ENCODE measurements at regions not wholly inside any gene's neighbourhood (a gene's known extent, or its start where the extent isn't known, plus 50 kb on each side); places are given as distances from the start of the nearest gene placed in this dataset.
A peak's percentile ranks its signal among the peaks of the same experiment; 100 is the strongest.

DNA sequence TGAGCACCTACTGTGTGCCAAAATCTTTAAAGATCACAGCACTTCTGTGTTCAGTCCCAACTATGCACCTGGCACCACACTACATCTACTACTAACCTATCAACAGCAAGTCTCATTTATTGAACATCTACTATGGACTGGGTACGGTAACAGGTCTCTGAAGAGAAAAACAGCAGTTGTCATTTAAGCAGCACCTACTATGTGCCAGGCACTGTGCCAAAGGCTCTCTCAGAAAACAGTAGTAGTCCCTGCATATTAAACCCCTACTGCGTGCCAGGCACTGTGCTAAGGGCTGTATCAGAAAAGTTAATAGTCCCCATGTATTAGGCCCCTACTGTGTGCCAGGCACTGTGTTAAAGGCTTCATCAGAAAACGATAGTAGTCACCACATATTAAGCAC lies 106.2 kb downstream of the PTPRS start:
- DNase-seq = no peak

GRCh38 chr19:5232798-5233505 lies 107.7 kb downstream of the PTPRS start:
- no peak for DNase-seq

GRCh38 chr19:5231857-5232678 lies 108.5 kb downstream of the PTPRS start:
- no peak for DNase-seq

DNA sequence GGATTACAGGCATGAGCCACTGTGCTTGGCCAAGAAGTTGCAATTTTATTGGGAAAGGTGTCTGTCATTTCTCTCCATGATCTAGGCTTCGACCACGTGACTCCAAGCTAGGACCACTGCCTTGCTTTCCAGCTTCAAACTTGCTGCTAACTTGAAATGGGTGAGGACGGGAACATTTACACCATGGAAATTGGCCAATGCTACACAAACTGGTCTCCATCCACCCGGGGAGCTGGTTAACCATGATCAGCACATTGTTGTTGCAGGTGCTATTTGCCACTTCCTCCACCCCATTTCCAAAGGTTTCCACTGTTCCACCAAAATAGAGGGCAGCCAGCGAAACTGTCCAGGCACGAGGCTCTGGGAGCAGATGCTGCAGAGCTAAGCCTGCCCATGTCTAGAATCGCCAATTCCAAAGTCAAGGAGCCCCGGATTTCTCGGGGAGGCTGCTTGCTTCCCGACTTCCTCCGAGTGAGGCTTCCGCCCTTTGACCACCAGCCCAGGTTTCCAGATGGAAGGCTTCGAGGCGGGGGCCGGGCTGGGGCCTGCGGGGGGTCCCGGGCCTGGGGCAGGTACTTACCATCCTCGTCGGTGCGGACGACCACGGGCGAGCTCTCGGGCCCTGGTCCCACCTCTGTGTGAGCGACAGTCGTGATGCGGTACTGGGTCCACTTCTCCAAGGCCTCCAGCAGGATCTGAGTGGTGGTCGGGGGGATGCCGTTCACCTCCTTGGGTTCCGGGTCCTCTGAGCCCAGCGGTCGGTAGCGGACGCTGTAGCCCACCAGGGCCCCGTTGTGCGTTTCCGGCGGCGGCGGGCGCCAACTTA lies 109.7 kb downstream of the PTPRS start:
- DNase-seq = no peak

DNA sequence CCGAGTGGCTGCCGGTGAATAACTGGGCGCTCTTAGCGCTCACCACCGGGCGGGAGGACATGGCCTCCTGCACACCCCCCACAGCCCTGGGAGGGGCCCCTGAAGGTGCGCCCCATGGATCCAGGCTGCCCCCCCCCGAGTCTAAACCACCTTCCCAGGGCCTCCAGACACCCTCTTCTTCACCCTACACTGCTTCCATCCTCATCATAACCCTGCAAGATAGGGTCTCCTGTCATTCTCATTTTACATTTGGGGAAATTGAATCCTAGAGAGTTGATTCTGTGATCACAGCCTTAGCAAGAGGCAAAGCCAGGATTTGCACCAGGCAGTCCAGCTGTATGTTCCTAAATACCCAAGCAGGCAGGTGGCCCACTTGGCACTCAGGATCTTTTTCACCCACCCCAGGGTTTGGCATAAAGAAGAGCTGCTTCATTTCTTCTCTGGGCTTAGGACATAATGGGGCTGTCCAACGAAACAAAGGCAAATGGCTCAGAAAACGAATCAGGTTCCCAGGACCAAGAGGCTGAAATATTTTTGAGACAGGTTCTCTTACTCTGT lies 110.8 kb downstream of the PTPRS start:
- DNase-seq = no peak

DNA sequence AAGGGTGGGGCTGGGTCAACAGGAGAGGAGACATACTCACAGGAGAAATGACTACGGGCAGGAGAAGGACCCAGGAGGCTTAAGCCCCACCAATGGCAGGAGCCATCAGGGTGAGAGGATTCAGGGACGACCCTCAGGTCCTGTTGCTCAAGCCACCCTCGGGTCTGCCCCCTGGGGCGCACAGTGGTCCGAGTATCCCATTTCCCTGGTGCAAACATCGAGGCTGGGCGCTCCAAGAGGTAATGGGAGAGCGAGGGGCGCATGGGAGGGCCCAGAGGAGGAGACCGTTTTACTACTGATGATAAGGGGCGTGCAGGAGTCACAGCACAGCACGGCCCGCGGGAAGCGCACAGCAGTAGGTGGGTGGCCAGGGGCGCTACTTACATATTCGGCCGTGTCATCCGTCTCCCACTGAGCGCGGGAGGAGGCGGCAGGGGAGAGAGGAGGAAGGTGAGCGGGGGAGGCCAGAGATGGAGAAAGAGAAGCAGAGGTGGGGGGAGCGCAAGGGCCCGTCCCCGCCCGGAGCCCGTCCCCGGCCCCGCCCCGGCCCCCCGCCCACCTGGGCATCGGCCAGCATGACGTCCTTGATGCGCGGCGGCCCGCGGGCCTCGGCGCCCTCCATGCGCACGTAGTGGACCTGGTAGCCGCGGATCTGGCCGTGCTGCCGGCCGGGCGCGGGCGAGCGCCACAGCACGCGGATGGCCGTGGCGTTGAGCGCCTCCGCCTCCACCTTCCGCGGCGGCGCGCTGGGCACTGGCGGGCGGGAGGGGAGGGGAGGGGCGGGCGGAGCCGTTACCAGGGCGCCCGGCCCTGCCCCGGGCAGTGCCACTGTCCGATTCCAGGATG lies 111.5 kb downstream of the PTPRS start:
- no peak for DNase-seq

- no peak for DNase-seq
These were observed 112.1 kb downstream of the PTPRS start for GRCh38 chr19:5228490-5228889.

DNA sequence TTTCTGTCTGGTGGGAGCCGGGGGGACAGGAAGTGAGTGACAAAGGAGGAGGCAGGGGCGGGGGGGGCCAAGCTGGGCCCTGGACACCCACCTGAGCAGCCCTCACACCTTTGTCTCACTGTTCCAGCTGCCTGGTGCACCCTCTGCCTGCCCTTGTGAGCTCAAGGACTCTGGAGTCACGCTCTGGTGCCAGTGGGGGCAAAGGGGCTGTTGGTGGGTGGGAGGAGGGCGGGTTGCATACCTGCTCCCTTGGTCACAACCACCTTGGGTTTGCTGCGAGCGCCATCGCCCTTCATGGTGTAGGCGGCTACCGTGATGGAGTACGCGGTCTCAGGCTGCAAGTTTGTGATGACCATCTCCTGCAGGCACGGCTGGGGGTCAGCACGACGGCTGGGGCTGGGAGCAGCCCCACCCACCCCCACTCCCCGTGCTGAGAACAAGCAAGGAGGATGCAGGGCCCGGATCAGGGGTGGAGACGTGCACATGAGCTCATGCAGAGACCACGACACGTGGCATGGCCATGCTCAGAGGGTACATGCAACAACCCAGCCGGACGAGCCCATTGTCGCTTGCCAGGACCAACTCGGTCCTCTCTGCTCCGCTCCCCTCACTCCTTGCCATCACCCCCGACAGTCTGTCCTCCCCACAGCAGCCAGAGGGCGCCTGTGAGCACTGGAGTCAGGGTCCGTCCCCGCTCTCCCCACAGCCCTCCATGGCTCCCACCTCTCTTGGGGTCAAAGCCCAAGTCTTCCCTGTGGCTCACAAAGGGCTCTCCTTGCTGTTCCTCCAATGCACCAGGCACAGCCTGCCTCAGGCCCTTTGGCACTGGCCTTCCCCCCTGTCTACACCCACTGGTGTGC lies 114.9 kb downstream of the PTPRS start:
- peak; percentile 39 to 46 for DNase-seq

DNA sequence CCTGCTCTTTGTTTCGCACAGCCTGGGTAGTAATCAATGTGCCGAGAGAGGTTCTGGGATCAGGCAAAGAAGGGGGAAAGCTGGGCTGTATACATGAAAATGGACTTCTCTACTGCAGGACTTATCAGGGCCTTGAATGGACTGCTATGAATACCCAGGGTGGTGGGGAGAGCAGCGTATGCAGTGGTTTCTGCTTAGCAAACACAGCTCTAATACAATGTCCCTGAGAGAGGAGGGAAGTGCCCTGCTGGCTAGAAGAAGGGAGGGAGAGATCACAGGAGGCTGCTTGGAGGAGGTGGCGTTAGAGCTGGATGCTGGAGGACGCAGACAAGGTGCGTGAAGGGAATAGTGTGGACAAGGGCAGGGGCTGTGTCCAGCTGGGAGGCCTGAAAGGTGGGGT lies 116.1 kb downstream of the PTPRS start:
- DNase-seq = no peak

DNA sequence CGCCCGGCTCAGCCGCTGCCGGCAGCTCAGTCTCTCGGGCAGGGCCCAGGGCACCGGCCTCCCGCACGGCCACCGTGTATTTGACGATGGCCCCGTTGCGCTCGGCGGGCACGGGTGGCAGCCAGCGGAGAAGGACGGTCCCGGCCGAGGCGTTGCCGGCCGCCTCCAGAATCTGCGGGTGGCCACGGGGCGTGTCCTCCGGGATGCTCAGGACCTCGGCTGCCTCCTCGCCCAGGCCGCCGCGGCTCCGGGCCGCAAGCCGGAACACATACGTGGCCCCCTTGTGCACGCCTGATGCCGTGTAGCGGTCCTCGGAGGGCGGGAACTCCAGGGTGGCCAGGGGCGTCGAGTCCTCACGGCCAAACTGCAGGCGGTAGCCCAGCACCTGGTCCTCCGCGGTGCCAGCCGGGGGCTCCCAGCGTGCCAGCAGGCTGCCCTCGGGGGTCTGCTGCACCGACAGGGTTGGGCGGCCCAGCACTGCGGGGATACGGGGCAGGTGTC lies 117.7 kb downstream of the PTPRS start:
- DNase-seq = no peak

DNA sequence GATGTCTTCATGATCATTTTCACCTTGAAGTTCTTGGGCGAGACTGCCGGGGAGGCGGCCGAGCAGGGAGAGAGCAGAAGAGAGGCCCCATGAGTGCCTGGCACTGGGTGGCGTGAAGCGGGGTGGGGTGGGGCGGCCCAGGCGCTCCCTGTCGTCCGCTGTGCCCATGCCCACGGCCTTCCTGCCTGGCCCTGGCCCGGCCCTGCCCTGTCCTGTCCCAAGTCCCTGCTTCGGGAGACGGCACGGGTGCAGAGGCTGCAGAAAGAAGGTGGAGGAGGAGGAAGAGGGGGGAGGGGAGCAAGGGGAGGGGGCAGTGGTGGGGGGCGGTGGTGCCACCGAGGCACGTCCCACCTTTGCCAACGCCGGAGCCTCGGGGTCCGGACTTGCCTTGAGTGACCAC lies 118.4 kb downstream of the PTPRS start:
- DNase-seq = no peak

DNA sequence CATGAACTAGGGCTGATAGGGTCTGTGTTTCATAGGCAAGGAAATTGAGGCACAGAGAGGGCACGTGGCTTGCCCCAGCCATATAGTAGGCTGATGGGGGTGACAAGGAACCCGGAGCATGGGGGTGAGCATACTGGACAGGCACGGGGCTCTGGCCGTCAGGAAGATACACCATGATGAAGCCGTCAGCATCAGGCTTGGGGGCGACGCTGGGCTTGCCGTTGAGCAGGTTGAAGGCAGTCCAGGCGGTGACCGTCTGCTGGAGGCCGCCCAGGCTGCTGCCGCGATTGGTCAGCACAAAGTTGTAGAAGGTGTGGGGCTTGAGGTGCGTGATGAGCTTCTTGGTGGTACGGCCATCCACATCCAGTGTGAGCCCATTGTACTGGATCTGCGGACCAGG lies 119.7 kb downstream of the PTPRS start:
- no peak for DNase-seq

GRCh38 chr19:5220361-5220760 lies 120.3 kb downstream of the PTPRS start:
- DNase-seq = no peak

DNA sequence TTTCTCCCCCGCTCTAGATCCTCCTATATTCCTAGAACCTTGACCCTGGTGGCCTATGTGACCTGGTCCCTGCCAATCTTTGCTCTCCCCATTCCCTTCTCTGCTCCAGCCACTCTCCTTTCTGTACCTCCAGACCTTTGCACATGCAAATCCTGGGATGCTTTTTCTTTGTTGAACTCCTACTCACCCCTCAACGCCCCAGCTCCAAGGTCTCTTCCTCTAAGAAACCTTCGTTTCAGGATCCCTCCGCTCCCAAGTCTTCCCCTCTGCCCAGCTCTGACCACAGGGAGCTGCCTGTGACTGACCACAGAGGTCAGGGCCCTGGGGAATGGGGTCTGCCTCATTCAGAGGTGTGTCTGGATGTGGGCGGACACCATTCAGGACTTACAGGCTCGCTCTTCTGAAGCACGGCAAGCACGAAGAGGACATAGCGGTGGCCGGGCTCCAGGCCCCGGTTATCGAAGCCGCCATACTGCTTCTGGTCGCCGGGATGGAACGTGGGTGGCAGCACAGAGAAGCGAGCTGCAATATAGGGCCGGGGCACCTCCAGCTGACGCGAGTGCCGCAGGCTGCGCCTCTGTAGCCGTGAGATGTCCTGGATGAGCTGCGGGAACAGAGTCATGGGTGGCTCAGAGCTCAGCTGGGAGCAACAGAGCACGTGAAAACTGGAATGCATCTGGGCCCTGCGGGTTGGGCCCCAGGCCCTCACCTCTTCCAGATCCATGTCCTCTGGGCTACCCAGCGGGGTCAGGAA lies 120.9 kb downstream of the PTPRS start:
- no peak for DNase-seq

GRCh38 chr19:5218963-5219530 lies 121.6 kb downstream of the PTPRS start:
- no peak for DNase-seq

DNA sequence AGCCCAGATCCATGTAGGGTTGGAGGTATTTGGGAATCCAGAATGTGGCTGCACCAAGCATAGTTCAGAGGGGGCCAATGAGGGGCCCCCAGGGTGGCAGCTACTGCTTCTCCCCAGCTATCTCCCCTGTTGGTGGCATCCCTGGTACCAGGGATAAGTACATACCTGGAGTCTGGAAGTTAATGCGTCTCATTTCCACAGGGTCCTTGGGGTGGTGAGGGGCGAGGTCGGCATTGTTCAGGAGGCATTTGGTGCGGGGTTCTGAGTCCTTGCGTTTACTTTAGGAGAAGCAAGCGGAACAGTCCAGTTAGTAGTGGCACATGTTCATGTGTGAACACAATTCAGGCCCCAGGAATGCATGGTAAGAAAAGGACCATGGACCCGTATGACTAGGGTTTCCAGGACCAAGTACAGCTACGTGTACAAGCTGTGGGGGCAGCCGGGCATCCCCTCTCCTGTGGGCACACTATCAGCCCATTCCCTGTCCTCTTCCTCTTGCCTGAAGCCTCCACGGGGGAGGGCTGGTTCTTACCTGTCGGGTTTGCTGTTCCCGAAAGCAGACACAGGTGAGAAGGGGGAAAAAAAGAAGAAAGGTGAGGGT lies 122.3 kb downstream of the PTPRS start:
- no peak for DNase-seq

DNA sequence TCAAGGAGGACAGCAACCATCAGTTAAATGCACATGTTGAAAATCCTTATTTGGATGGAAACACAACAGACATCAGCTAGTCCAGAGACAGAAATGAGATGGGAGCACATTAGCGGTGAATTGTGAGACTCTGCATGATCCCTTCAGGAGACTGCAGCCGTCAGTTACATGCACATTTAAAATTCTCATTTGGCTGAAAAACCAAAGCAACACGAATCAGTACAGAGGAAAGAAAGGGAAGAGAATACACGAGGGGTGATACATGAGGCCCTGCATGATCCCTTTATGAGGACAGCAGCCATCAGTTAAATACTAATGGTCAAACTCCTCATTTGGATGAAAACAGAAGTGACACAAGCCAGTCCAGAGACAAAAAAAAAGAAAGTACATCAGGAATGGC lies 123.4 kb downstream of the PTPRS start:
- DNase-seq = no peak

GRCh38 chr19:5216141-5216847 lies 124.3 kb downstream of the PTPRS start:
- no peak for DNase-seq

GRCh38 chr19:5215431-5215830 lies 125.2 kb downstream of the PTPRS start:
- DNase-seq = no peak

Measured in activated T-cell treated with anti-CD3 and anti-CD28 coated beads, Interleukin-2, amount 50 U/mL, for 48 hours (primary cell).